GM12801 (cell line): ENCODE measurements at regions not wholly inside any gene's neighbourhood (a gene's known extent, or its start where the extent isn't known, plus 50 kb on each side); places are given as distances from the start of the nearest gene placed in this dataset.

Experiments used
- TF ChIP-seq, protein P1 (sequence below): IDR thresholded peaks from one replicate; pipeline ENCODE4 v1.5.1; 2011; ENCODE audit warnings: control low read depth; ENCODE audit not compliant: insufficient read length; ENCODE audit errors: extremely low read depth

DNA sequence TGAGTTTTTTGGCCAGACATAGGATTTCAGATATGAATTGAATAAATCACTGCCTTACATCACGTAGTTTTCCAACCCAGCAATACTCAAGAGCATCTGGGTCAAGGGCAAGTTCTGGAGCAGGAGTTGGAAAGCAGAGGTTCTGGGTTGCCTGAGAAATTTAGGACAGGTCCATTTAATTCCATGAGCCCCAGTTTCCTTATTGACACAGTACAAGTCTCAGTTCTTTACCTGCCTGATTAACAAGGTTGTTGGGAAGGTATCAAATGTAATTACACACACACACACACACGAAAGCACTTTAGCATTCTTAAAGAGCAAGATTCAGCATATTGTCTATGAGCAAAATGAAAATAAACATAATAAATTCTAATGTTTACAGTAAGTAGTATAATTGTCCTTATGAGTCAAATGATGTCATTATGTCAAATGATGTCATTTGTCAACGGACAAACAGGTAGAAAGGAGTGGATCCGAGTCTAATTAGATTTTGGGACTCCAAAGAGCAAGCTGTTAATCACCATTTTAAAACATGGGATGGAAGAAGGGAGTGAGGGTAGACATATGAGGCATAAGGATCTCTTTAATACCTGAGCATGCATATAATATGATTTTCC is 268.4 kb upstream of the ARGLU1 start:
- TF ChIP-seq, protein P1, sequence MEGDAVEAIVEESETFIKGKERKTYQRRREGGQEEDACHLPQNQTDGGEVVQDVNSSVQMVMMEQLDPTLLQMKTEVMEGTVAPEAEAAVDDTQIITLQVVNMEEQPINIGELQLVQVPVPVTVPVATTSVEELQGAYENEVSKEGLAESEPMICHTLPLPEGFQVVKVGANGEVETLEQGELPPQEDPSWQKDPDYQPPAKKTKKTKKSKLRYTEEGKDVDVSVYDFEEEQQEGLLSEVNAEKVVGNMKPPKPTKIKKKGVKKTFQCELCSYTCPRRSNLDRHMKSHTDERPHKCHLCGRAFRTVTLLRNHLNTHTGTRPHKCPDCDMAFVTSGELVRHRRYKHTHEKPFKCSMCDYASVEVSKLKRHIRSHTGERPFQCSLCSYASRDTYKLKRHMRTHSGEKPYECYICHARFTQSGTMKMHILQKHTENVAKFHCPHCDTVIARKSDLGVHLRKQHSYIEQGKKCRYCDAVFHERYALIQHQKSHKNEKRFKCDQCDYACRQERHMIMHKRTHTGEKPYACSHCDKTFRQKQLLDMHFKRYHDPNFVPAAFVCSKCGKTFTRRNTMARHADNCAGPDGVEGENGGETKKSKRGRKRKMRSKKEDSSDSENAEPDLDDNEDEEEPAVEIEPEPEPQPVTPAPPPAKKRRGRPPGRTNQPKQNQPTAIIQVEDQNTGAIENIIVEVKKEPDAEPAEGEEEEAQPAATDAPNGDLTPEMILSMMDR, result no peak

DNA sequence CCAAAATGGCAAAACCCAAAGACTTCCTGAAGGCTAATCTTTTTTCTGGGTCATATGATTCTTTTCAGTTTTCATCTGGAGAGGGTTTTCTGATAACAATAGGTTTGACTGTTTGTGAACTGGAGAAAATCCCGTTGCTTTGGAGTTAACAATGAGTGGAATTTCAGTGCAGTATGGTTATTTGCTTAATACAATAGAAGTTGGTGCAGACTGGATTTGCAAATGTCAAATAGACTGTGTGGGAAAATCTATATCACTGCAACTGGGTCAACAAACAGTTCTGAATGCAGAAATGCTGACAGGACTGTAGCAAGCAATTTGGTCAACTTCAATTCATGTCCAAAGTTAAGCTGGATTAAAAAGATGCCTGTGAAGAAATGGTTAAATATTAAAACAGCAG is 267.5 kb upstream of the ARGLU1 start:
- TF ChIP-seq, protein P1, result no peak

DNA sequence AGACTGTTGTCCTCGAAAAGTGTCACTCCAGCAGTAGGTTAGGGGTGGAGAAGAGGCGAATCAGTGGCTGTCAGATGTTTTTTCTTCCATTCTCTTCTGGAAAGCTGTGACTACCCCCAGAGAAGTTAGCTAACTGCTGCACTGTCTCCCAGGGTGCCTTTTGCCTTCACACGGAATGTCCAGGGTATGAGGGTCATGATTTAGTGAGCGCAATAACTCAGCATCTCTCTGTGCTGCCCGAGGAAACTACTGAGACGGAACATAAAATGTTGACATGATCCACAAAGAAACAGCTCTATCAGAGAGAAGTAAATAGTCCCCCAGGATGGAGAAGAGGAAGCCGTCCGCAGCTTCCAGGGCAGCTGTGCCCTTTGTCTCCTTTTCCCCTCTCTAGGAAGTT is 254.0 kb upstream of the ARGLU1 start:
- TF ChIP-seq, protein P1, result no peak

DNA sequence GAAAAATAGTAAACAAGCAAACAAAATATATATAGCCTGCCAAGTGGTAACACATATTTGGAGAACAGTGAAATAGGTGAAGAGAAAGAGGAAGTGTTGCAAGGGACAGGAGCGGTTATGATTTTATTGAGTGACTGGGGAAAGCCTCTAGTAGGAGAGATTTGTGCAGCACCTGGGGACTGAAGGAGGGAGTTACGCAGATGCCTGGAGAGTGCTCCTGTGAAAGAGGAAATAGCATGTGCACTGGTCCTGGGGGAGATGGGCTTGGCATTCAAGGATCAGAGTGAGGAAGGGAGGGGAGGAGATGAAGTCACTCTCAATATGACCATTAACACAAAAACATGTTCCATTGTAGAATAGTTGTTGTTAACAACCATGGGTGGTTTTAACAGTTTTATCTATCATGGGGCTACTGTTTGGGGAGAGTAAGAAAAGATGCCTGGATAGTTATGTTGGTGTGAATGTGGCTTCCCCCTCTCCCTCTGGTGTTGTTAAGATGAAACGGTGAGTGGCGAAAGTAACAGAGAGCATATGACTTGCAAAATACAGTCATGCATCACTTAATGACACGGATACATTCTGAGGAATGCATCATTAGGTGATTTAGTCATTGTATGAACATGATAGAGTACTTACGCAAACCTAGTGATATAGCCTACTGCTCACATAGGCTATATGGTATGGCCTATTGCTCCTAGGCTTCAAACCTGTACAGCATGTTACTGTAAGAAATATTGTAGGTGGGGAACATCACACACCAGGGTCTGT is 251.7 kb upstream of the ARGLU1 start:
- TF ChIP-seq, protein P1, result no peak

DNA sequence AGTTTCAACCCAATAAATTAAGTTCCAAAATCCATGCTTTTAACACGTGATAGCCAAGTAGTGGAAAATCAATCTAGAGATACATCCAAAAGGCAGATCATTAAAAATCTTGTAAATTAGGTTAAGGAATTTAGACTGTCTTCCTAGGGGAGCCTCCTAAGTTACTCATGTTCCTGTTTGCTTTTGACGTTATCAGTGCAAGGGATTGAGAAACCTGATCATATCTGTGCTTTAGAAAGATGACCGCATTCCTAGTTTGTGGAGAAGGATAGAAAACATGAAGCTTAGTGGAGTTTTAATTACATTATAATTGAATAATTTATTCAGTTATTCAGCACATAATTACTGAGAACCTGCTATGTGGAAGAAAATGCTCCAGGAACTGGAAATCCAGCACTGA is 251.0 kb upstream of the ARGLU1 start:
- TF ChIP-seq, protein P1, result no peak

DNA sequence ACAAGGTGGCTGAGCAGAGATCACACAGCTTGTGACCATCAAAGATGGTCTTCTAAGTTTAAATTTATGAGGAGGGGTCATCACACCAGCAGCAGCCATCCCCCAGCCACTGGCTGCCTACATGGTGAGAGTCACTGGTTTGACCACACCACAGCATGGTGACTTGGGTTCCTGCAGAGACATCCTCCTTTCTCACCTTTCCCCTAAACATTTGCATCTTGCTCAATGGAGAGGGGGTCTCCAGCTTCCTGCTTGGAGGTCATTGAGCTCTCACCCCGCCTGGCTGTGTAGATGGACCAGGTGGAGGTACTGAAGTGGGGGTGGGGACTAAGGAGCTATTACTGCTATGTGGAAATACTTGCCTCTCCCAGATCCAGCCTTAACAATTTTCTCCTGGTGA is 247.6 kb upstream of the ARGLU1 start:
- TF ChIP-seq, protein P1, result no peak

DNA sequence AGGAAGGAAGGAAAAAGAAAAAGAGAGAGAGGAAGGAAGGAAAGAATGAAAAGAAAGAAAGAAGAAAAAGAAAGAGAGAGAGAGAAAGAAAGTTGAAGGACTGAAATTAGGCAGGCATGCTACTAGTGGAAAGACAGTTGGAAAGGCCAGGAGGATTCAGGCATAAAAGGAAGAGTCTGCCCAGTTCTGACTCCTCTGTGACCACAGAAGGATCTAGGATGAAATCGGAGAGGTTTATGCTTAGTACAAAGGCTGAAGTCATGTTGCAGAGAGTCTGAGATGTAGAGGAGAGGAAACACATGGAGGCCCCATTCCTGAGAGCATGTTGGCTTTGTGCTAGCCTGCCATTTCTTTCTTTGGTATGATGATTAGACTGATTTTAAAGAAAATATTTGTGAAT is 246.5 kb upstream of the ARGLU1 start:
- TF ChIP-seq, protein P1, result no peak
